ENCODE measurements at regions not wholly inside any gene's neighbourhood (a gene's known extent, or its start where the extent isn't known, plus 50 kb on each side); places are given as distances from the start of the nearest gene placed in this dataset.

DNA sequence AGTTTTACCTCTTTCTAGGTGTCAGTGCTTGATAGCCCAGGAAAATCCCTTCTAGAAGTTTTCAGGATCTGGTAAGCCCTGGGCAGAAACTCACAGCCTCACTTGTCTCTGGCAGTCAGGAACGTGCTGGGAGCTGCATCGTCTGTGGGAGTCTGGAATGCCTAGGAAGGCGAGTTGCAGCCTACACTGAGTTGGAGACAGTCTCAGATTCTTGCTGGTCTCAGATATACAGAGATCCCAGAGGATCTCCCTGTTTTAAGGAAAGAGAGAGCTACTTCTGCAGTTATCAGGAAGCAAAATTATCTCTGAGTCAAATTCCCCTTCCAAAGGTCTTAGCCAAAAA lies 104.4 kb upstream of the CDC42EP3 start:
- no peaks in the 10 kb centered on the region for H3K27me3 ChIP-seq (ENCODE audit: insufficient read depth, low read length)
- RAD21 ChIA-PET (ENCODE audit: low non-redundant PET in 1 of 2, low total read pairs in 2 of 2, uncharacterized antibody in 2 of 2, unreplicated experiment in 2 of 2), result no interaction called here
- DNase-seq (ENCODE audit: low read depth, low spot score) (no peak), ATAC-seq (no peak)
- no TSS peak for BruUV-seq (replicated peaks)
- no peak overlapping the region for H3K9ac ChIP-seq (ENCODE audit: low read length)
- no peaks in the 10 kb centered on the region for H4K20me1 ChIP-seq (ENCODE audit: insufficient read depth)
- H3K36me3 ChIP-seq (ENCODE audit: control insufficient read depth in 1 of 2, insufficient read depth in 2 of 2, low read length in 2 of 2), result no peaks in the 10 kb centered on the region
- H3K4me1 ChIP-seq (ENCODE audit: control insufficient read depth in 1 of 2, insufficient read depth in 2 of 2, low read length in 2 of 2), result peaks cover 6 to 19% of the 10 kb centered on the region in 2 experiments; a peak in 3 of 4 replicates
- H3K9me3 ChIP-seq (ENCODE audit: control insufficient read depth in 1 of 2, insufficient read depth in 1 of 2, low read depth in 1 of 2, low read length in 2 of 2), result no peaks in the 10 kb centered on the region
- no peak overlapping the region for H3K4me3 ChIP-seq (replicated peaks in 1 of 2; ENCODE audit: low read depth in 1 of 2, low read length in 2 of 2)
- intact Hi-C loops (cut with micrococcal nuclease), result no loop called here
- H3K4me2 ChIP-seq (ENCODE audit: low read length), result no peak overlapping the region; the same call in 1 of the 2 replicates
- H3K27ac ChIP-seq (ENCODE audit: low read depth, low read length), result no peak overlapping the region
- no peaks in the 10 kb centered on the region for H3K9me2 ChIP-seq (ENCODE audit: insufficient read depth)
- CTCF ChIA-PET, result no interaction called here
- TF ChIP-seq ZFX (IDR thresholded peaks at IDR 0.05) (no peak), SP1 (IDR thresholded peaks at IDR 0.05; ENCODE audit: low read depth) (no peak), CBX3 (IDR thresholded peaks at IDR 0.05; ENCODE audit: low read depth) (no peak), FOSL1 (IDR thresholded peaks at IDR 0.05; ENCODE audit: low read depth) (no peak), POLR2A (IDR thresholded peaks at IDR 0.05; ENCODE audit: borderline replicate concordance, extremely low read depth, insufficient read depth, insufficient read length) (no peak), EZH2phosphoT487 (IDR thresholded peaks at IDR 0.05; ENCODE audit: borderline replicate concordance) (no peak), YY1 (IDR thresholded peaks at IDR 0.05; ENCODE audit: extremely low read depth, insufficient replicate concordance, low read depth, low read length) (no peak), ZNF274 (IDR thresholded peaks at IDR 0.05; ENCODE audit: low read depth, low read length) (no peak), ELF1 (IDR thresholded peaks at IDR 0.05; ENCODE audit: borderline replicate concordance, low read depth) (no peak), RAD21 (IDR thresholded peaks at IDR 0.05; ENCODE audit: low read depth) (no peak)
- TF ChIP-seq, protein P1, sequence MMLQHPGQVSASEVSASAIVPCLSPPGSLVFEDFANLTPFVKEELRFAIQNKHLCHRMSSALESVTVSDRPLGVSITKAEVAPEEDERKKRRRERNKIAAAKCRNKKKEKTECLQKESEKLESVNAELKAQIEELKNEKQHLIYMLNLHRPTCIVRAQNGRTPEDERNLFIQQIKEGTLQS (IDR thresholded peaks at IDR 0.05), result no peak
- TF ChIP-seq, protein P2, sequence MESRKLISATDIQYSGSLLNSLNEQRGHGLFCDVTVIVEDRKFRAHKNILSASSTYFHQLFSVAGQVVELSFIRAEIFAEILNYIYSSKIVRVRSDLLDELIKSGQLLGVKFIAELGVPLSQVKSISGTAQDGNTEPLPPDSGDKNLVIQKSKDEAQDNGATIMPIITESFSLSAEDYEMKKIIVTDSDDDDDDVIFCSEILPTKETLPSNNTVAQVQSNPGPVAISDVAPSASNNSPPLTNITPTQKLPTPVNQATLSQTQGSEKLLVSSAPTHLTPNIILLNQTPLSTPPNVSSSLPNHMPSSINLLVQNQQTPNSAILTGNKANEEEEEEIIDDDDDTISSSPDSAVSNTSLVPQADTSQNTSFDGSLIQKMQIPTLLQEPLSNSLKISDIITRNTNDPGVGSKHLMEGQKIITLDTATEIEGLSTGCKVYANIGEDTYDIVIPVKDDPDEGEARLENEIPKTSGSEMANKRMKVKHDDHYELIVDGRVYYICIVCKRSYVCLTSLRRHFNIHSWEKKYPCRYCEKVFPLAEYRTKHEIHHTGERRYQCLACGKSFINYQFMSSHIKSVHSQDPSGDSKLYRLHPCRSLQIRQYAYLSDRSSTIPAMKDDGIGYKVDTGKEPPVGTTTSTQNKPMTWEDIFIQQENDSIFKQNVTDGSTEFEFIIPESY (IDR thresholded peaks at IDR 0.05; ENCODE audit: extremely low read depth, insufficient replicate concordance, low read length), result no peak
- POLR2A ChIA-PET, result no interaction called here
- H2AFZ ChIP-seq (ENCODE audit: low read depth, low read length, poor library complexity, severe bottlenecking), result no peak overlapping the region
- no peaks in the 10 kb centered on the region for H3K79me2 ChIP-seq (ENCODE audit: insufficient read depth, low read length)

All from HCT116 (cell line).